GM18498 (cell line): ENCODE measurements at regions not wholly inside any gene's neighbourhood (a gene's known extent, or its start where the extent isn't known, plus 50 kb on each side); places are given as distances from the start of the nearest gene placed in this dataset.
"Not testable (repeated sequence)": the region's sequence is repeated elsewhere in the genome, so short reads cannot be mapped to it uniquely, and the experiment has no call there.

ENCODE experiments used
- ATAC-seq: cut with Tn5 transposase; IDR thresholded peaks from one replicate; pipeline ENCODE4 v1.9.1; 2021; ENCODE audit warnings: mild to moderate bottlenecking, moderate library complexity; ENCODE audit not compliant: unreplicated experiment

DNA sequence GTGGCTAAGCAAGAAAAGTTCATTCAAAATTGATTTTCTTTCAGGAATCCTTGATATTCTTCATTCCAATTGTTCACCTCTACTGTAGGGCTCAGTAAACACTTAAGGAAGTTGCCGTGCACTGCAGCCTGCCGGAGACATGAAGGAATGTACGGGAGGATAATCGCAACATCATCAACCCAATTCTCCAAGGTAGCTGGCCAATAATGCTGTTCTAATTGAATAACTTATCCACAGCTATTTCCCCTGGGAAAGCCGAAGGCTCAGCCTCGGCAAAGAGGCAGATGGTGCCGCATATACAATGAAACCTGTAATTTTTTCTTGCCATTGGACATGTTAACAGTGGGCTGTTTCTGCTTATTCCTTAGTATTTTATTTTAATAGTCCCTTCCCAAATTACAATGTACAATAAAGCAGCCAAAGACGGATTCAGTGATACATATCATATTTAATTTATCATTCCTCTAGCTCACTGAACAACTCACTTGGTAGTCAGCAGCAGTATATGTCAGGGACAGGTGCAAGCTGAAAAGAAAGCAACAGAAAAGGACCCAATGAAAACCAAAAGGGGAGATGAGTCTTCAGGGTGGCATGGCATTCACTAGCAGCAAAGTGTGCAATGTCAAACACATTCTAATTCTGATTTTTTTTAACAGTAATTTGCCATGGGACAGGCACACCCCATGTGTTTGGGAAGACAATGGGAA lies 420.5 kb upstream of the KLF12 start:
- ATAC-seq = no peak

DNA sequence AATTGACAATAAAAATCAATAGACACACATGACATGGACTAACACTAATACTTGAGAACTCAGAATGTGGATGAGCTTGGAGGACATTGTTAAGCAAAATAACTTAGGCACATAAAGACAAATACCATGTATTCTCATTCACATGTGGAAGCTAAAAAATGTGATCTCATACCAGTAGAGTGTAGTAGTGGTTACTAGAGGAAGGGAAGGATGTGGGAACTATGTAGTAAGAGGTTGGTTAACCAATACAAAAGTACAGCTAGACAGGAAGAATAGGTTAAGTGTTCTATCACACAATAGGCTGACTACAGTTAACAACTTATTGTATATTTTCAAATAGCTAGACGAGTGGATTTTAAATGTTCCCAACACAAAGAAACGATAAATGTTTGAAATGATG lies 415.8 kb upstream of the KLF12 start:
- ATAC-seq = no peak

DNA sequence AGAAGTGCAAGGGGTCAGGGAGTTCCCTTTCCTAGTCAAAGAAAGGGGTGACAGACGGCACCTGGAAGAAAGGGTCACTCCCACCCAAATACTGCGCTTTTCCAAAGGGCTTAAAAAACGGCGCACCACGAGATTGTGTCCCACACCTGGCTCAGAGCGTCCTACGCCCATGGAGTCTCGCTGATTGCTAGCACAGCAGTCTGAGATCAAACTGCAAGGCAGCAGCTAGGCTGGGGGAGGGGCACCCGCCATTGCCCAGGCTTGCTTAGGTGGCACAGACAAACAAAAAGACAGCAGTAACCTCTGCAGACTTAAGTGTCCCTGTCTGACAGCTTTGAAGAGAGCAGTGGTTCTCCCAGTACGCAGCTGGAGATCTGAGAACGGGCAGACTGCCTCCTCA lies 402.4 kb upstream of the KLF12 start:
- not testable (repeated sequence) for ATAC-seq

DNA sequence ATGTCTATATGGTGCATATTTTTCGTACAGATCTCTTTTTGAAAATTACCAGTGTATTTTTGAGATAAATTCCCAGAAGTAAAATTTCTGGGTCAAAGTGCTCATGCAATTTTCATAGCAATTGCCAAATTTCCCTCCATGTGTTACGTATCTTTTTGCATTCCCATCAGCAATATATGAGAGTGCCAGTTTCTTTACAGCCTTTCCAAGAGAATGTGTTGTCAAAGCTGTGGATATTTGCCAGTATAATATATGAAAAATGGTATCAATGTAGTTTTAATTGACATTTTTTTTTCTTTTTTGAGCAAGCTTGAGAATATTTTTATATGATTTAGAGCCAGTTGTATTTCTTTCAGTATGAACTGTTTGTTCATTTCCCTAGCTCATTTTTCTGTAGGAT lies 399.0 kb upstream of the KLF12 start:
- ATAC-seq = no peak

DNA sequence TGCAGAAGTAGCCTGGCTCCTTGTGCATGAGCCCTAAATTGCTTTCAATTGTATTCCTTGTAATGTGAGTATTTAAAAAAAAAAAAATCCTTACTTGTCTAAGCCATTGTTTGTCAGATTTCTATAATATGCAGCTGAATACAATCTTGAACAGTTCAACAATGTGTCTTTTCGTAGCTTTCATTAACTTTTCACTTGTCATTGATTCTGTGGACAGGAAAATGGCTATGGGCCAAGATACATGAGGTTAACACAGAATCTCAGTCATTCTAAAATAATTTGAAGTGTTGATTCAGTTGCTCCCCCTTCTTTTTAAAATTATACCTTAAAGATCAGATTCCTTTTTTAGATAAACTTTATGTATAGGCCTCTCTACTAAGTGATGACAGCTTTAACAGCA lies 395.8 kb upstream of the KLF12 start:
- ATAC-seq = no peak

DNA sequence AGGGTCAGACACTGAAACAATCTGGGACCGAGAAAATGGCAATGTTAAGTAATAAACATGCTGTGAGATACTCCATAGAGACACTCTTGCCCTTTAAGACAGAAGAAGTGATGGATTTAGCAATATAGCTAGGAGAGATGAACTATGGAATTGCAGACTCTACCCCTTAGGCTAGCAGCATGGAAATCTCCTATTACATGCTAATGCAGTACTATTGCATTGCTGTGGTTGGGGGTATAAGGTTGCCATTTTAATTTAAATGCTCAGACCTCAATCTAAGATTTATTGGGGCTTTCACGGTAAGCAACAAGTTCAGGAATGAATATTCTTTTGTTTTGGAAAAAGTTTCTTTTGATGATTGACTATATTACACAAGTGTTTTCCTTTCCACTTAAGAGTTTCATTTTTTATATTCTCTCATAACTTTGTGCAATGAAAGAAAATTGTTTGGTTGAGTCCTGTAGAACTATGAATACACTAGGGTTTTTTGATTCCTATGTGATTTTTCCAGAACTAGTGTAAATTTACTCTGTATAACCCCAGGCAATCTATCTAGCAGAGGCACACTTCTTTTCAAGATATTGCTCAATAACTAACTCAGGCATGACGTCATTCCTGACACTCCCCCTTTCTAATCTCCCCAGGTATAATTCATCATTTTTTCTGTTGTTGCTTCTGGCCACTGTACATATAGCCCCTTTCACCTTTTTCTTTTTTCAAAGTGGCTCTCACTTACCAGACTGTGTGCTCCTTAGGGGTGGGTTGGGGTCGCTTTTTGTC lies 394.7 kb upstream of the KLF12 start:
- ATAC-seq = no peak

DNA sequence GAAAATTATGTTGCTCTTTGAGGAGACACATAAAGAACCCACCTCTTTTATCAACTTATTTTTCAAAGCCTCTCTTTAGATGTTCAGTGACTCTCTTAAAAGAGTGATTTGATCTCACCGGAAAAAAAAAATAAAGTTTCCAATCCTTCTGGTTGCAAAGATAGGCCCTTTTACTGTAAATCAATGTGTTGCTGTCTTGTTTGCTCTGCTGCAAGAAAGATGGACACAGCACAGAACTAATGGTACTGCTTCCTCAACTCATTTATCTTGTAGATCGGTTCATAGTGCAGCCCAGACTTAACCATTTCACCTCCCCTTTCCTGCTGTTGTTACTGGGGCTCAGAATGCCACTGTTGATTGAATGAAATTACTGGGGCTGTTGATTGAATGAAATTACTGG lies 388.9 kb upstream of the KLF12 start:
- no peak for ATAC-seq

DNA sequence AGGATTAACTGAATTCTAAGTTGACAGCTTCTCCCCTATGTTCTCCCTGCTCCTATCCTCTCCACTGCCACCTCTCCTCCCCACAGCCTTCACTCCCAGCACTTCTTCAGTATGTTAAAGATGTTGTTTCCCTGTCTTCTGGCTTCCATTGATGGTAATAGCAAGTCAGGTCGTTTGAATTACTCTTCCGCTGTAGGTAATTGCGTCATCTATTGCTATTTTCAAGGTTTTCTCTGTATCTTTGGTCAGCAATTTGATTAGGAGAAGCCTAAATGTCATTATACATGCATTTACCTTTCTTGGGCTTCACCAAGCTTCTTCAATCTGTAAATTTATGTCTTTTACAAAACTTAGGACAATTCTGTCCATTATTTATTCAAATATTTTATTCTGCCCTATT lies 377.3 kb upstream of the KLF12 start:
- no peak for ATAC-seq

DNA sequence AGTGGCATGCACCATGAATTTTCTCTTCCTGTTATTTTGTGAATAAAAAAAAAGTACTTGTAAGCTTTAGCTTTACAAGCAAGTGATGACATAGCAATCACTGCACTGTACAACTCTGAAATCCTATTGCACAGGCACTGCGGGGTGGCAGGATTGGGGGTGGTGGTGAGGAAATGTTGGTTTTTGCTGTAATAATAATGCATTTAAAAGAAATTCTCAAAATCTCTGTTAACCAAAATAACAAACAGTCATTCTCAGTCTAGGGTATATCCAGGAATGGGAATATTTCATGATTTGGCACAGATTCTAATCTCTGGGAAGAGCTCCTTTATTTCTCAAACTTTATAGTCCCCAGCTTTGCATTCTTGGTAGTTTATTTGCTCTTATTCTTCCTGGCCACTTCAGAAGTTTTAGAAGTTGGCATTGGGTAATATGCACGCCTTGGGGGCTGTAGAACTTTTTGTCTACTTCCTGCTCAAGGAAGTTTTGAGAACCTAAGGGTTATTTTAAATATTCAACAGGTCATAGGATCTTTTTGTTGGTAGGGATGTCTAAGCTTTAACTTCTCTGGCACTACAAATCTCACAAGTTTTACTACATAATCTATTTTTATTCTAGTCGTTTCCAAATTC lies 353.0 kb upstream of the KLF12 start:
- ATAC-seq = no peak

DNA sequence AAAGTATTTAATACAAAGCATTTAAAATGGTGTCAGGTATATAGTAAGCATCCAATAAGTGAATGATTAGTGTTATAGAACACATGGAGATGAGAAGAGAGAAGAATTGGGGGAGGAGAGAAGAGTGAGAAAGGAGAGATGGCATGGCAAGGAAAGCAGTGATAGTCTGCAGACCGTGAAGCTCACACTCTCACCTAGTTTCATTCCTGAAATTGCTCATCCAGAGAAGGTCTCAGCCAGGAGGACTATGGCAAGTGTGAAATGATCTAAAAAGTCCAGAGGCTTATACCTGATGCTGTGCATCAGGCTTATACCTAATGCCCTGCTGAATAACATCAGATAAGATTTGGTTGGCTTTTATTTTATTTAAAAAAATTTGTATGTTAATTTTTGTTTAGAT lies 351.6 kb upstream of the KLF12 start:
- ATAC-seq = no peak

DNA sequence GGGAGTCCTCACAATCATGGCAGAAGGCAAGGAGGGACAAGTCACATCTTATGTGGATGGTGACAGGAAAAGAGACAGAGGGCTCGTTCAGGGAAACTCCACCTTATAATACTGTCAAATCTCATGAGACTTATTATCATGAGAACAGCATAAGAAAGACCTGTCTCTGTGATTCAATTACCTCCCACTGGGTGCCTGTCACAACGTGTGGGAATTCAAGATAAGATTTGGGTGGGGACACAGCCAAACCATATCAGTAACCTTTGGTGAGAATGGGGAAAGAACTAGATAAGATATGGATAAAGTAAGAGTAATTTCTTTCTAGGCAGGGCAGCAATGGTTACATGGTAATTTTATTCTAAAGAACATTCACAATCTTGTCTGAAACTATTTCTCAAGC lies 344.9 kb upstream of the KLF12 start:
- no peak for ATAC-seq

DNA sequence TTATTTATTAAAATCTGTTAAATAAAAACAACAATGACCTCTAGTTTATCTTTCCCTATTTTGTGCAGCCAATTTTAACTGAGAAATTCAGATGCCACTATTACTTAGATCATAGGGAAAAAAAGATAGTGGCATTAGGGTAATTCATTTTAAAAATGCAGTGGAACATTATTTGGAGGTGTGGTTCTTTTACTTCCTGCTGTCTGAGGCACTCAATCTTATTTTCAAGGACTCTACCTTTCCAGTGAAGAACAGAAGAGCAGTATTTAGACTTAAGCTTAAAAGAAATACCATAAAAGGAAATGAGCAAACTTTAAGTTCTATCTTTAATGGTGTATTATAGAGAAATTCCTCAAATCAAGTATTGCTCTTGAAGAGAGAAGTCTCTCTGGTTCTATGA lies 342.6 kb upstream of the KLF12 start:
- ATAC-seq = no peak

DNA sequence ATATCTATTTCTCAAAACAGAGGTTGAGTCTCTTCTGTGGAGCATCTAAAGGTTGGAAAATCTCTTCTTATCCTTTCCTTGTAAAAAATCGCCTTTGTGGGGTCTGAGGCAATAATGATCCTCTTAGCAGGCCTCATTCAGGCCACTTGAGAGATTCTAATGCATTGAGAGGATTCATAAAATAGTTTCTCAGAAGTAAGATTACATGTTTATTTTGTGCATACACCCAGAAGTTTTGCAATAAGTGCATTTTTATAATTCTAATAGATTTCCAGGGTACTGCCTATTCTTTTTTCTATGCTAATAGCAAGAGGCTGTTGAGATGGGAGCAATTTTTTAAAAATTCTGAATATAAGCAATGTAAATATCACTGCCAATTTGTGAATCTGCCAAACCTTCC lies 342.2 kb upstream of the KLF12 start:
- no peak for ATAC-seq

DNA sequence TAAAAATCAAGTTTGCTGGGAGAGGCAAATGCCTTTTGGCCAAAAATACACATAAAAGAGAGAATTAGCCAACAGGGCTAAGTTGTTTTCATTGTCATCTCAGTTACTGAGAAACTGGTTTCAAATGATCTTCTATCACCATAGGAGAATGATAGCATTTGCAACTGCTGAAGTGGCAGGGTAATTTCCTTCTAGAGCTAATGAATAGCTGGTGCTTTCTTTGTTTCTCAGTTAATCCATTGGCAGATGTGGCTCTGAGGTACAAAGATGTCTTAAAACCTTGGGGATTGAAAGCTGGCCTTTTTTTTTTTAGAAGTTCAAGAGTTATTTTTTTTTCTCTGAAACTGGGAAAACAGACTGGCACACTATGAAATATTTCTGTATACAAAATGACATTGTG lies 332.7 kb upstream of the KLF12 start:
- ATAC-seq = no peak

DNA sequence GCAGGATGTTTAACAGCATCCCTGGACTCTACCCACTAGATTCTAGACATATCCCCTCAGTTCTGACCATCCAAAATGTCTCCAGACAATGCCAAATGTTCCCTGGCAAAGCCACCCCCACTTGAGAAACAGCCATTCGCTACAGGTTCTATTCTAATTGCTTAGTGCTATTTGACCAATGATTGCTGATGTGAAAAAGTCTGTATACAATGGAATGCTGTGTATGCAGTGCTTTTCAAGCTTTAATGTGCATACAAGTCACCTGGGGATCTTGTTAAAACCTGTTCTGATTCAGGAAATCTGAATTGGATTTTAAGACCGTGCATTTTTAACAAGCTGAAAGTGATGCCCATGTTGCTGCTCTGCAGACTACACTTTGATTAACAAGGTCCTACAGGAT lies 331.8 kb upstream of the KLF12 start:
- no peak for ATAC-seq

DNA sequence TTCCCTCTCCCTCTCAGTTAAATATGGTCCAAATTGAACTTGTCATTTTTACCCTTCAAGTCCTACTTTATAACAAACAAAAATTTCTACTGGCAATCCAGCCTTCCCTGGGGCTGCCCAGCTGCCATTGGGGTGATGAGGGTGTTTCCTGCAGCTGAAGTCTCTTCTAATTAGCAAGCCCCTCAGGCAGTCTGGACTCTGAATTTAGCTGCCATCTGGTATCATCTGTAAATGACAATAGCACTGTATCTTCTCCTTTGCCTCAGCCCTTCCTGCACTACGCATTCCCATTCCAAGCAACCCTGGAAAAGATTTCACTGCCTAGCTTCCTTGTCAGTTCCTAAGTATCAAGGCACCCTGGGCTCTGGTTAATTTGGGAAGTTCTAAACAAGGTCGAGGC lies 331.1 kb upstream of the KLF12 start:
- ATAC-seq = no peak

DNA sequence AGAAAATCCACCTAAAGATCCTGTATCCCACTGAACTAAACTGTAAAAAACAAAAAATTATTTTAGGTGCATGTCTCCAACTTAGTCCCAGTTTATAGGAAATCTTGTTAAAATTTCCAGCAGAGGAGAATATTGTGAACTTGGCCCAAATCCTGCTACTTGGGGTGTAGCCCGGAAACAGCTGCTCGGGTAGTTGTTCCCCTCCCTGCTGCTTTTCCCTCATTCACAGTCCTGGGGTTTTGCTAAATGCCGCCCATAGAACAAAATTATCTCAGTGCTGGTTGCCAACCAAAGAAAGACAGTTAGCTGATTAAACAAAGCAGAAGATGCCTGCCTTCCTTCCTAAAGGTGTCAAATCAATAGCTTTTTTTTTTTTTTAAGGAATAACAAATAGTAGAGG lies 330.5 kb upstream of the KLF12 start:
- no peak for ATAC-seq

DNA sequence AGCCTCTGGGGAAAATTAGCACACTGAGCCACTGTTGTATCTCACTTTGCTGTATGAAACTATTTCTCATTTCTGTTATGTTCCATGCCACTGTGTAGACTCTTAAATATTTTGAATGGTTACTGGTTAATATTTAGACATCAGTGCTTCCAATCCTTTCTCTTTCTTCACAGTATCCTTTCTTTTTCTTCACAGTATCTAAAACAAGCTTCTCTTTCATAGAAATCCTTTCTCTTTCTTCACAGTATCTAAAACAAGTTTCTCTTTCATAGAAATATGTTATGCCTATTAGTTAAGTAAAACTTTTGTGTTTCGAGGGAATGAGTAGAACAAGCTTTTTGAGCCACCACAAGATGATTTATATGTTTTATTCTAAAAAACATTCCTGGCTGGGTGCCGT lies 326.8 kb upstream of the KLF12 start:
- no peak for ATAC-seq

DNA sequence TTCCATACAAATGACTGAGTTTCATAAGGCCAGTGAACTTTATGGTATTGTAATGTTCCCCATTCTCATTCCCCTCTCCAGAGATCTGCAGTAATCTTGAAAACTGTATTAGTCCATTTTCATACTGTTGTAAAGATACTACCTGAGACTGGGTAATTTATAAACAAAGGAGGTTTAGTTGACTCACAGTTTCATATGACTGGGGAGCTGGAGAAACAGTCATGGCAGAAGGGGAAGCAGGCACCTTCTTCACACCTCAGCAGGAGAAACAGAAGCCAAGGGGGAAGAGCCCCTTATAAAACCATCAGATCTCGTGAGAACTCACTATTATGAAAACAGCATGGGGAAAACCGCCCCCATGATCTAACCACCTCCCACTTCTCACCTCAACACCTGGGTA lies 318.7 kb upstream of the KLF12 start:
- no peak for ATAC-seq

DNA sequence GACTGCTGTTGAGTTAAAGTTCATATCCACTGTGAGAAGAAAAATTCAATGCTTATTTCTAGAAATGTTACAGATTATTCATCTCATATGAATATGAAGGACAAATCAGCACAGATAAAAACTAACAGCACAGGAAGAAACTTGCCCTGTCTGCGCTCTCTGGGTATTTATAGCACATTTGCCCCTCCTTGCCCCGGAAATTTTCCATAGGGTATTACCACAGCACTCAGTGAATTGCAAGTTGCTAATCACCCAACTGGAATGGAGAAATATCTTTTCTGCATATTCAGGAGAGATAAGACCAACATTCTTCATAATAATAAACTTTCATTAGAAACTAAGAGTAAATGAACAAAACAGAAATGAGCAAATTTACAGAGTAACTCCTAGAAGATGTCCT lies 318.0 kb upstream of the KLF12 start:
- no peak for ATAC-seq

DNA sequence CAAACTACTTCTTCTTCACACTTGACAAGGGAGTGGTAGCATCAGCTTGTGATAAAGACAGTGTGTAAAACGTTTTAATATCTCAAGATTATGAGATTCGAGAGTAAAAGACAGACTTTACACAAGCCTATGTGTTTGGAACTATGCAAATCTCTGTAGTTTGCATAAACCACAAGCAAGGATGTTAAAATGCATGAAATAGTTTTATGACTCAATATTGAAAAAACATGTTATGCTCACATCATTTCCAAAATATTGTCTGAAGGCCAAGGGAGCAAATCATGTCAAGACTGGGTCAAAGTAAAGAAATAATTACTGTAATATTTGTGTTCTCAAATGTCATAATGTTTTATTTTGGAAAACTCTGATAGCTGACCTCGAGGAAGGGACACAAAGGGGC lies 316.8 kb upstream of the KLF12 start:
- no peak for ATAC-seq

DNA sequence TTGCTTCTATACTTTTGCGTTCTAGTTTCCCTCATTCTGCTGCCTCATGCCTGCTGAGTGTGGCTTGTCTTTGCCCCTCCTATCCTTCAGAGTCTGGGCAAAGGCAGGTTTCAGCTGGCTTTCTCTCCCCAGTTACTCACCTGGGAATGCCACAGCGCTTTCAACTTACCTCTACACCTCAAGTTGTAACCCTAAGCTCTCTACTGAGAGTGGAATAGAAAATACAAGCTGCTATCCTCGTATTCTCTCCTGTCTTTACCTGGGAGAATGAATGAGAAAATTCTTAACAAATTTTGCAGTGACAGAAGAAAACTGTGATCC lies 316.3 kb upstream of the KLF12 start:
- ATAC-seq = no peak
